ENCODE measurements at regions not wholly inside any gene's neighbourhood (a gene's known extent, or its start where the extent isn't known, plus 50 kb on each side); places are given as distances from the start of the nearest gene placed in this dataset.

DNA sequence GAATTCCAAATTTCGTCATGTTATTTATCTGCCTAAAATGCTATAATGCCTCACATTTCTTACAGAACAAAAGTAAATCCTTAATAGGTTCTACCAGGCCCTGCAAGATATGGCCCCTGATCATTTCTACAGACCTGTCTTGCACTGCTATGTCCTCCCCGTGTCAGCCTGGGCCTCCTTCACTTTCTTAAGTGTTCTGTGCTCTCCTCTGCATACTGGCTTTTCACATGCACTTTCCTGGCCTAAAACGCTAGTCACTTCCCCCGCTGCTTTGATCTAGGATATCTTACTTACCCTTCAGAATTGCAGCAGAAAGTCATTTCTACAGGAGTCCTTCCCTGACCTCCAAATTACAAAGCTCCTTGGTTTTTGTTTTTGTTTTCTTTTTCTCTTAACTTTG is 551.3 kb downstream of the NSUN3 start:
- ATAC-seq (no peak), DNase-seq (no peak)
- 74 to 76% methylated on average over 4 of the region's 4 CpGs for WGBS, 2 donors
- no peak for TF ChIP-seq CTCF (IDR thresholded peaks at IDR 0.05)
- no peak for TF ChIP-seq POLR2A (IDR thresholded peaks at IDR 0.05)
- Histone ChIP-seq H3K27ac (no peak overlapping the region), H3K4me3 (no peak overlapping the region), H3K4me1 (peaks cover 16% of the 10 kb centered on the region), H3K9me3 (no peaks in the 10 kb centered on the region), H3K27me3 (no peaks in the 10 kb centered on the region), H3K36me3 (replicated peaks in 1 of 2; ENCODE audit: insufficient read depth in 1 of 2, low read depth in 2 of 2) (no peaks in the 10 kb centered on the region)
- intact Hi-C loops (cut with DNase I) = no loop called here

DNA sequence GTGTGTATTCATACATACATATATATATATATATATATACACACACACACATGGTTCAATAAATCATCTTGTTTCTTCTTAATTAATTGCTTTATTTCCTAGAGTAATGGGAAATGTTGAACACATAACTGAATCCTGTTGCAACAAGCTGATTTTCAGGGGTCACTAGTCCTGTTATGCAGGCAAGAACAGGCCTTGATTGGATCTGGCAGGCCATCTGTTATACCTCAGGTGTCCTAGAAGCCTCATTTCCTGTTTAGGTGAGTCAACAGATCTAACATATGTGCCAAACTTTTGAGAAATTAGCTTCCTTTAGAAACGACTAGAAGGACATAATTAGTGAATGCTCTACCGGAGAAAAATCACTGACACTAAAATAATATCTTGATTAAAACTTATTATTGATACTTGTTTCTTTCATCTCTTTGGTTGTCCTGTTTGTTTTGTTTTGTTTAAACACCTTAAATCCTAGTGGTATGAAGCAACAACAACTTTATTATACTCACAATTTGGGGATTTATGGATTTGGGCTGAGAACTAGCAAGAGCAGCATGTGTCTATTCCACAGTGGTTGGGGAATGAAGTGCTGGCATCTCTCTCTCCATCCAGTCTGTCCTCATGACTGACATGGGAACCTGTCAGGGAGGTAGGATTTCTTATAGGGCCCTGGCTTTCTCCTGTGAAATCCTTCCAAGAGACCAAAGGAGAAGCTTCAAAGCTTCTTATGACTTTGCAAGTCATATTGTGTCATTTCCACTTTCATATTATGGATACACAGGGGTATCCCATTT is 552.6 kb downstream of the NSUN3 start:
- TF ChIP-seq POLR2A (IDR thresholded peaks at IDR 0.05) = no peak
- 34 to 35% methylated on average over 2 of the region's 2 CpGs for WGBS, 2 donors
- H3K9me3 ChIP-seq = no peaks in the 10 kb centered on the region
- H3K36me3 ChIP-seq (replicated peaks in 1 of 2; ENCODE audit: insufficient read depth in 1 of 2, low read depth in 2 of 2) = no peaks in the 10 kb centered on the region
- no peaks in the 10 kb centered on the region for H3K27me3 ChIP-seq
- peaks cover 16% of the 10 kb centered on the region for H3K4me1 ChIP-seq
- ATAC-seq (no peak), DNase-seq (no peak)
- H3K4me3 ChIP-seq = no peak overlapping the region
- intact Hi-C loops (cut with DNase I) = no loop called here
- H3K27ac ChIP-seq = no peak overlapping the region

DNA sequence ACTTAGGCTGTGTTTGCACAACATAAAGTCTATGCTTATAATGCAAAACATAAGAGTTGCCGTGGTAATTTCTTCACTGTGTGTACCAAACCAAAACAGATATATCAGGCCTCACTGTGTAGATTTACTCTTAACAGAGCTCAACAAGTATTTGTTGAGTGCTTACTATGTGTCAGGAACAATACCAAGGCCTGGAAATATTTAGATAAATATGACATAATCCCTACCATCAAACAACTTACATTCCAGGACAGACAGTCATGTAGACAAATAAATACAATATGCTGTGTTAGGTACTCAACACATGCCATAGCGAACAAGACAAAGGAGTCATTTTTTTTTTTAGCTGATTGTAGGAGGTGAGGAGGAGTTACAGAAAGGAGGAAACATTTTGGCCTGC is 554.0 kb downstream of the NSUN3 start:
- H3K27me3 ChIP-seq = no peaks in the 10 kb centered on the region
- 68 to 70% methylated on average over 2 of the region's 2 CpGs for WGBS, 2 donors
- DNase-seq (no peak), ATAC-seq (peak; percentile 55)
- intact Hi-C loops (cut with DNase I) = no loop called here
- TF ChIP-seq POLR2A (IDR thresholded peaks at IDR 0.05) (no peak), CTCF (IDR thresholded peaks at IDR 0.05) (no peak)
- H3K4me1 ChIP-seq = peaks cover 16% of the 10 kb centered on the region
- H3K4me3 ChIP-seq = no peak overlapping the region
- no peaks in the 10 kb centered on the region for H3K9me3 ChIP-seq
- H3K36me3 ChIP-seq (replicated peaks in 1 of 2; ENCODE audit: insufficient read depth in 1 of 2, low read depth in 2 of 2) = no peaks in the 10 kb centered on the region
- H3K27ac ChIP-seq = peak overlapping the region in 1 of 4 donors; percentile 7

DNA sequence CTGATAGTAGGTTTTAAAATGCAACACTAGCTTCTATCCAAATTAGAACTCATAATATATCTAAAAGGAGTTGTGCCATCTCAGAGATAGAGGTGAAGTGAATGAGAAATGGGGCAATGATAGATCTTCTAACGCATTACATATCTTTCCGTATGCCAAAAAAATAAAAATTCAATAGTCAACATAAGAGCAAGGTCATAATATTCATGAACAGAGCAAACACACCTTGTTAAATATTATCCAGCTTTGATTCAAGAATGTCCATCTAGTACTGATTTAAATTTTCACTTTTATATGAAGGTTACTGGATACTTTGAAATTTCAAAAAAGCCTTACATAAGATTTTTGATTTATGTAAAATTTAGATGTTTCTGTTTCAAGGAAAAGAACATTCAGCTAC is 554.5 kb downstream of the NSUN3 start:
- H3K4me3 ChIP-seq = no peak overlapping the region
- ATAC-seq (peak; percentile 40), DNase-seq (no peak)
- H3K27ac ChIP-seq = peak overlapping the region in 1 of 4 donors; percentile 7
- intact Hi-C loops (cut with DNase I) = no loop called here
- WGBS, 2 donors = 12 to 25% methylated on average over 2 of the region's 2 CpGs
- no peaks in the 10 kb centered on the region for H3K9me3 ChIP-seq
- peaks cover 16% of the 10 kb centered on the region for H3K4me1 ChIP-seq
- H3K36me3 ChIP-seq (replicated peaks in 1 of 2; ENCODE audit: insufficient read depth in 1 of 2, low read depth in 2 of 2) = no peaks in the 10 kb centered on the region
- H3K27me3 ChIP-seq = no peaks in the 10 kb centered on the region
- TF ChIP-seq POLR2A (IDR thresholded peaks at IDR 0.05) (no peak), CTCF (IDR thresholded peaks at IDR 0.05) (no peak)

GRCh38 chr3:94619643-94620042 is 556.8 kb downstream of the NSUN3 start:
- Histone ChIP-seq H3K36me3 (replicated peaks in 1 of 2; ENCODE audit: insufficient read depth in 1 of 2, low read depth in 2 of 2) (no peaks in the 10 kb centered on the region), H3K27me3 (no peaks in the 10 kb centered on the region), H3K9me3 (no peaks in the 10 kb centered on the region), H3K27ac (no peak overlapping the region), H3K4me3 (no peak overlapping the region), H3K4me1 (peaks cover 16% of the 10 kb centered on the region)
- DNase-seq (no peak), ATAC-seq (no peak)
- intact Hi-C loops (cut with DNase I) = no loop called here
- WGBS, 2 donors = 80 to 83% methylated on average over 3 of the region's 3 CpGs
- no peak for TF ChIP-seq POLR2A (IDR thresholded peaks at IDR 0.05)
- no peak for TF ChIP-seq CTCF (IDR thresholded peaks at IDR 0.05)

Data from body of pancreas (tissue), 4 donors.